Psoas muscle (tissue), 7 donors: ENCODE measurements at regions not wholly inside any gene's neighbourhood (a gene's known extent, or its start where the extent isn't known, plus 50 kb on each side); places are given as distances from the start of the nearest gene placed in this dataset.

Experiments used
- ATAC-seq, 4 donors: fragments of 200-7000 bp; cut with Tn5 transposase; one replicate each; pipeline ENCODE4 v1.9.1; 2020; ENCODE audit warnings: moderate library complexity in 3 of 4, mild to moderate bottlenecking in 2 of 4
- DNase-seq, 2 donors: peaks; one replicate each; pipeline ENCODE4 v3.0.0-alpha.2; 2020
- H3K27ac ChIP-seq: fragments of 200-600 bp; one replicate; pipeline ENCODE4 v1.8.0; 2022
- H3K27me3 ChIP-seq, 3 donors: fragments of 200-600 bp in 1 of 3; one replicate each; pipeline versions ENCODE4 v1.6.1 to v1.8.0; 2013 to 2022; ENCODE audit warnings: low read length in 2 of 3, mild to moderate bottlenecking in 2 of 3, moderate library complexity in 1 of 3; ENCODE audit not compliant: insufficient read depth in 3 of 3
- H3K36me3 ChIP-seq, 2 donors: fragments of 200-600 bp in 1 of 2; one replicate each; pipeline versions ENCODE4 v1.6.1 to v1.8.0; 2013 to 2022; ENCODE audit warnings: low read depth in 1 of 2, mild to moderate bottlenecking in 1 of 2, moderate library complexity in 1 of 2; ENCODE audit not compliant: insufficient read depth in 1 of 2
- H3K4me1 ChIP-seq: fragments of 200-600 bp; one replicate; pipeline ENCODE4 v1.8.0; 2022
- H3K4me3 ChIP-seq: fragments of 200-600 bp; one replicate; pipeline ENCODE4 v1.8.0; 2022; ENCODE audit warnings: mild to moderate bottlenecking
- H3K9me3 ChIP-seq: fragments of 200-600 bp; one replicate; pipeline ENCODE4 v1.8.0; 2022
- CTCF ChIP-seq: fragments of 200-600 bp; IDR thresholded peaks from one replicate; pipeline ENCODE4 v1.8.0; 2022; ENCODE audit warnings: antibody characterized with exemption
- WGBS, 3 donors: extraction: QIAGEN DNeasy Blood & Tissue Kit; methylation state at CpG; one replicate each; pipeline versions ENCODE4 v1.1.6 to v1.1.7; 2013; 5-methylcytosine and 5-hydroxymethylcytosine counted together
- intact Hi-C, 2 donors: fragments of 100-400 bp; cut with DNase I; formaldehyde crosslinking; loops; one replicate each; pipeline versions ENCODE4 v1.11.0 to v1.14.2; 2022
- donor health status: healthy with polysubstance abuse.
- donor health status: DM: no; HTN: no; CAD: no; lungs with moderate emphysema.
- donor health status: Bipolar disorder and iron deficiency.
- donor health status: healthy.
- donor health status: DM: yes; HTN: yes; CAD: no.
- donor health status: DM: no; HTN: no; CAD: no.
- donor health status: DM: yes; HTN: yes; CAD: no.

GRCh38 chr1:194175251-194175650 is 988.8 kb upstream of the B3GALT2 start:
- no peak for DNase-seq
- Histone ChIP-seq H3K27ac (no peak overlapping the region), H3K4me3 (no peak overlapping the region), H3K4me1 (no peaks in the 10 kb centered on the region), H3K36me3 (no peaks in the 10 kb centered on the region), H3K27me3 (no peaks in the 10 kb centered on the region), H3K9me3 (no peaks in the 10 kb centered on the region)
- WGBS, 3 donors, result 89 to 94% (median 91%) methylated on average over 1 of the region's 1 CpG
- no peak for TF ChIP-seq CTCF
- intact Hi-C loops, result no loop called here
- ATAC-seq, result no peak

GRCh38 chr1:194174528-194174927 is 988.1 kb upstream of the B3GALT2 start:
- Histone ChIP-seq H3K27me3 (no peaks in the 10 kb centered on the region), H3K36me3 (no peaks in the 10 kb centered on the region), H3K9me3 (no peaks in the 10 kb centered on the region), H3K4me3 (no peak overlapping the region), H3K27ac (no peak overlapping the region), H3K4me1 (no peaks in the 10 kb centered on the region)
- DNase-seq (no peak), ATAC-seq (no peak)
- intact Hi-C loops, result no loop called here
- no peak for TF ChIP-seq CTCF

- H3K36me3 ChIP-seq, result no peaks in the 10 kb centered on the region
- no peak for ATAC-seq
- no peaks in the 10 kb centered on the region for H3K27me3 ChIP-seq
- WGBS, 3 donors, result 73 to 81% (median 74%) methylated on average over 5 of the region's 5 CpGs
- intact Hi-C loops, result no loop called here
- H3K27ac ChIP-seq, result no peak overlapping the region
- no peak overlapping the region for H3K4me3 ChIP-seq
- no peaks in the 10 kb centered on the region for H3K4me1 ChIP-seq
- no peak for DNase-seq
- no peak for TF ChIP-seq CTCF
- H3K9me3 ChIP-seq, result no peaks in the 10 kb centered on the region
Observed at GRCh38 chr1:194171596-194171995, 985.2 kb upstream of the B3GALT2 start.

GRCh38 chr1:194167956-194168640 is 981.7 kb upstream of the B3GALT2 start:
- TF ChIP-seq CTCF, result no peak
- Histone ChIP-seq H3K4me1 (no peaks in the 10 kb centered on the region), H3K9me3 (no peaks in the 10 kb centered on the region), H3K36me3 (no peaks in the 10 kb centered on the region), H3K27me3 (no peaks in the 10 kb centered on the region), H3K4me3 (no peak overlapping the region), H3K27ac (no peak overlapping the region)
- intact Hi-C loops, result no loop called here
- WGBS, 3 donors, result 47 to 51% (median 49%) methylated on average over 4 of the region's 4 CpGs
- ATAC-seq, result no peak
- DNase-seq, result no peak

GRCh38 chr1:194164755-194165154 is 978.3 kb upstream of the B3GALT2 start:
- H3K4me1 ChIP-seq, result no peaks in the 10 kb centered on the region
- no peak overlapping the region for H3K27ac ChIP-seq
- 83 to 92% (median 85%) methylated on average over 1 of the region's 1 CpG for WGBS, 3 donors
- H3K27me3 ChIP-seq, result no peaks in the 10 kb centered on the region
- no peak overlapping the region for H3K4me3 ChIP-seq
- intact Hi-C loops, result no loop called here
- TF ChIP-seq CTCF, result no peak
- ATAC-seq (no peak), DNase-seq (no peak)
- no peaks in the 10 kb centered on the region for H3K9me3 ChIP-seq
- H3K36me3 ChIP-seq, result no peaks in the 10 kb centered on the region
